GM21576 (cell line): ENCODE measurements at regions not wholly inside any gene's neighbourhood (a gene's known extent, or its start where the extent isn't known, plus 50 kb on each side); places are given as distances from the start of the nearest gene placed in this dataset.

Experiments used
- ATAC-seq: cut with Tn5 transposase; IDR thresholded peaks from one replicate; pipeline ENCODE4 v1.9.1; 2021; ENCODE audit warnings: mild to moderate bottlenecking, moderate library complexity; ENCODE audit not compliant: unreplicated experiment

GRCh38 chr7:20267482-20267881 lies 50.3 kb upstream of the MACC1 start:
- ATAC-seq, result no peak

DNA sequence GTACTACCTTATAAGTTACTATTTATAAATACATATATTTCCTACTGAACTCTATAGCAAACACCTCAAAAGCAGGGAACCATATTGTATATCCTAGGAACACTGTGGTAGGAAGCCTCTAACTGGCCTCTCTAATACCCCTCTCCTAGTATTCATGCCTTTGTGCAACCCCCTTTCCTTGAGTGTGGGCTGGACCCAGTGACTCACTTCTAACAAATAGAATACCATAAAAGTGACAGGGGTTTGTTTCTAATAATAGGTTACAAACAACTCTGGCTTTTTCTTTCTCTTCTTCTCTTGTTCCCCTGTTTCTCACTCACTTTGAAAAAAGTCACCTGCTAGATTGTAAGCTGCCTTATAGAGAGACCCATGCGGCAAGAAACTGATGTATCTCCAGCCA lies 51.6 kb upstream of the MACC1 start:
- ATAC-seq, result no peak

DNA sequence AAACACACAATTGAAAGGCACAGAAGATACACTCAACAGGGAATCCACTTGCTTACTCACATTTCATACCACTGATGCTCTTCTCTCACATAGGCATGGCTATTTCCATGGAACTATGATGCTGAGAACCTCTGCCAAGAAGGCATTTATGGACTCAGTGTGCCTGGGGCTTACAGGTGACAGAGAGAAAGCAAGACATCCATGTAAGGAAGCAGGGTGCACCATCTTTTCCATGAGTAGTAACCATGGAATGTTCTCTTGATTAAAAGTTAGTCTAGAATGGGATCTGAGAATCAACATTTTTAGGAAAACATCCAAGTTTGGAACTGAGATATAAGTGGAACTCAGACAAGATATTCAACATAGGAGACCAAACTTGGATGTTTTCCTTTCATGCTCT lies 52.5 kb upstream of the MACC1 start:
- ATAC-seq, result no peak

- no peak for ATAC-seq
Observed at GRCh38 chr7:20270371-20270770, 53.2 kb upstream of the MACC1 start.

DNA sequence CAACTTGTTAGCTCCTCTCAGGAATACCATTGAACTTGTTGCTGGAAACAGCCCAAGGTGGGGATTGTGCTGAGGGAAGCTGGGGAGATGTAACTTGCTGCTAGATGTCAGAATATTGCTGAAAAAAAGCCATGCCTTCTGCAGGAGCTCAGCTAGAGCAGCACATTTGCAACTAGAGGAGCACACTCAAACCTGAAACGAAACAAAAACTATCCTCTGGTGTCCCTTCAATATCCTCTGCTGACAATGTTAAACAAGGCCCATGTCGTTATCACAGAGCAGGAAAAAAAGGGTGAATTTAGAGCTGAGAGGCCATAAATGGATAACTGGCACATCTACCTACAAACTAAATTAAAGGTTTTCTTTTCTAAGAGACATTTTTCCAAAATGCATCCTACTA lies 53.7 kb upstream of the MACC1 start:
- peak; percentile 98 for ATAC-seq

DNA sequence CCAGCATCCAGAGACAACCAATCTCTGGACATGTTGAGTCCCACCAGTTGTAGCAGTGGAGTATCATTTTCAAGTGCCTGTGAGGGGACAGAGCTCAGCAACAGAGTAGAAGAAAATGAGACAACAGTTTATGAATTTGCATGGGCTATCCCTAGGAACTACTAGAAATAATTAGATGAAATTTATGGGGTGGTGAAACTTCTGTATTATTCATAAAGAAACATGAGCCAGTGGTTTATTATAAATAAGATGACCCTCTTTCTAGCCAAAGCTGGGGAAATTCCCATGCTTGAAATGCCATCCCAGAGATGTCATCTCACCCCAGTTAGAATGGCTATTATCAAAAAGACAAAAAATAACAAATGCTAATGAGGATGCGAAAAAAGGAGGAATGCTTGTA lies 55.1 kb upstream of the ITGB8 start:
- no peak for ATAC-seq

- ATAC-seq, result no peak
Observed at GRCh38 chr7:20276705-20277472, 53.8 kb upstream of the ITGB8 start.

- ATAC-seq, result no peak
Observed at GRCh38 chr7:20279979-20280378, 50.7 kb upstream of the ITGB8 start.

GRCh38 chr7:20280475-20281351 lies 50.0 kb upstream of the ITGB8 start:
- no peak for ATAC-seq
